ENCODE measurements at regions not wholly inside any gene's neighbourhood (a gene's known extent, or its start where the extent isn't known, plus 50 kb on each side); places are given as distances from the start of the nearest gene placed in this dataset.
"Not testable (repeated sequence)": the region's sequence is repeated elsewhere in the genome, so short reads cannot be mapped to it uniquely, and the experiment has no call there.

DNA sequence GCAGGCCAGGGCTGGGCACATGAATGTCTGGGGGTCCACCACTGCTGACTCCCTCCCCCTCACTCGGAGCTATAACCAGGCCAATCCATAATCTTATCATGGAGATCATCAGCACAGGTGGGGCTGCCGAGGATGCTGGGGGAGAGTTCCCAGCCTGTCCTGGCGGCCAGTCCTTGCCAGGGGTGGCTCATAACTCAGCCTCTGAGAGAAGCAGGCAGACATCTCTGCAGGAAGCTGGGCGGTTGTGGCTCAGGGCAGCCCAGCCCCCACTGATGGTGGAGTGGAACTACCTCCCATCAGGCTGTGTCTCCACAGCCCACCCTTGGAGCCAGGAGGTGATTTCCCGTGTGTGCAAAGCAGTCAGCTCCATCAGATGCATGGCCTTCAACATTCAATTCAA lies 109.4 kb upstream of the ZNF92 start:
- Mint-ChIP-seq H3K36me3 (no peaks in the 10 kb centered on the region), H3K9me3 (peaks cover 5% of the 10 kb centered on the region), H3K27me3 (ENCODE audit: low read depth) (peaks cover 26% of the 10 kb centered on the region), H3K27ac (no peak overlapping the region), H3K4me3 (no peak overlapping the region), H3K4me1 (peaks cover 35% of the 10 kb centered on the region)
- ATAC-seq, result no peak
- TF ChIP-seq JUN (CRISPR knock-in tag; IDR thresholded peaks at IDR 0.05) (no peak), ZNF423 (CRISPR knock-in tag; IDR thresholded peaks at IDR 0.05) (no peak), MYBL2 (CRISPR knock-in tag; IDR thresholded peaks at IDR 0.05) (no peak), SMAD3 (CRISPR knock-in tag; IDR thresholded peaks at IDR 0.05; ENCODE audit: borderline replicate concordance) (no peak), ATF1 (CRISPR knock-in tag; IDR thresholded peaks at IDR 0.05) (no peak), ELF4 (CRISPR knock-in tag; IDR thresholded peaks at IDR 0.05; ENCODE audit: low read depth) (no peak), ZNF219 (CRISPR knock-in tag; IDR thresholded peaks at IDR 0.05; ENCODE audit: borderline replicate concordance) (no peak), NR1H2 (CRISPR knock-in tag; IDR thresholded peaks at IDR 0.05) (no peak), ZNF121 (CRISPR knock-in tag; IDR thresholded peaks at IDR 0.05) (no peak), ZNF232 (CRISPR knock-in tag; IDR thresholded peaks at IDR 0.05) (no peak)
- TF ChIP-seq, protein P1, sequence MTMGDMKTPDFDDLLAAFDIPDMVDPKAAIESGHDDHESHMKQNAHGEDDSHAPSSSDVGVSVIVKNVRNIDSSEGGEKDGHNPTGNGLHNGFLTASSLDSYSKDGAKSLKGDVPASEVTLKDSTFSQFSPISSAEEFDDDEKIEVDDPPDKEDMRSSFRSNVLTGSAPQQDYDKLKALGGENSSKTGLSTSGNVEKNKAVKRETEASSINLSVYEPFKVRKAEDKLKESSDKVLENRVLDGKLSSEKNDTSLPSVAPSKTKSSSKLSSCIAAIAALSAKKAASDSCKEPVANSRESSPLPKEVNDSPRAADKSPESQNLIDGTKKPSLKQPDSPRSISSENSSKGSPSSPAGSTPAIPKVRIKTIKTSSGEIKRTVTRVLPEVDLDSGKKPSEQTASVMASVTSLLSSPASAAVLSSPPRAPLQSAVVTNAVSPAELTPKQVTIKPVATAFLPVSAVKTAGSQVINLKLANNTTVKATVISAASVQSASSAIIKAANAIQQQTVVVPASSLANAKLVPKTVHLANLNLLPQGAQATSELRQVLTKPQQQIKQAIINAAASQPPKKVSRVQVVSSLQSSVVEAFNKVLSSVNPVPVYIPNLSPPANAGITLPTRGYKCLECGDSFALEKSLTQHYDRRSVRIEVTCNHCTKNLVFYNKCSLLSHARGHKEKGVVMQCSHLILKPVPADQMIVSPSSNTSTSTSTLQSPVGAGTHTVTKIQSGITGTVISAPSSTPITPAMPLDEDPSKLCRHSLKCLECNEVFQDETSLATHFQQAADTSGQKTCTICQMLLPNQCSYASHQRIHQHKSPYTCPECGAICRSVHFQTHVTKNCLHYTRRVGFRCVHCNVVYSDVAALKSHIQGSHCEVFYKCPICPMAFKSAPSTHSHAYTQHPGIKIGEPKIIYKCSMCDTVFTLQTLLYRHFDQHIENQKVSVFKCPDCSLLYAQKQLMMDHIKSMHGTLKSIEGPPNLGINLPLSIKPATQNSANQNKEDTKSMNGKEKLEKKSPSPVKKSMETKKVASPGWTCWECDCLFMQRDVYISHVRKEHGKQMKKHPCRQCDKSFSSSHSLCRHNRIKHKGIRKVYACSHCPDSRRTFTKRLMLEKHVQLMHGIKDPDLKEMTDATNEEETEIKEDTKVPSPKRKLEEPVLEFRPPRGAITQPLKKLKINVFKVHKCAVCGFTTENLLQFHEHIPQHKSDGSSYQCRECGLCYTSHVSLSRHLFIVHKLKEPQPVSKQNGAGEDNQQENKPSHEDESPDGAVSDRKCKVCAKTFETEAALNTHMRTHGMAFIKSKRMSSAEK (CRISPR knock-in tag; IDR thresholded peaks at IDR 0.05; ENCODE audit: borderline replicate concordance), result no peak
- TF ChIP-seq, protein P2, sequence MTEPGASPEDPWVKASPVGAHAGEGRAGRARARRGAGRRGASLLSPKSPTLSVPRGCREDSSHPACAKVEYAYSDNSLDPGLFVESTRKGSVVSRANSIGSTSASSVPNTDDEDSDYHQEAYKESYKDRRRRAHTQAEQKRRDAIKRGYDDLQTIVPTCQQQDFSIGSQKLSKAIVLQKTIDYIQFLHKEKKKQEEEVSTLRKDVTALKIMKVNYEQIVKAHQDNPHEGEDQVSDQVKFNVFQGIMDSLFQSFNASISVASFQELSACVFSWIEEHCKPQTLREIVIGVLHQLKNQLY (CRISPR knock-in tag; IDR thresholded peaks at IDR 0.05), result no peak
- TF ChIP-seq, protein P3, sequence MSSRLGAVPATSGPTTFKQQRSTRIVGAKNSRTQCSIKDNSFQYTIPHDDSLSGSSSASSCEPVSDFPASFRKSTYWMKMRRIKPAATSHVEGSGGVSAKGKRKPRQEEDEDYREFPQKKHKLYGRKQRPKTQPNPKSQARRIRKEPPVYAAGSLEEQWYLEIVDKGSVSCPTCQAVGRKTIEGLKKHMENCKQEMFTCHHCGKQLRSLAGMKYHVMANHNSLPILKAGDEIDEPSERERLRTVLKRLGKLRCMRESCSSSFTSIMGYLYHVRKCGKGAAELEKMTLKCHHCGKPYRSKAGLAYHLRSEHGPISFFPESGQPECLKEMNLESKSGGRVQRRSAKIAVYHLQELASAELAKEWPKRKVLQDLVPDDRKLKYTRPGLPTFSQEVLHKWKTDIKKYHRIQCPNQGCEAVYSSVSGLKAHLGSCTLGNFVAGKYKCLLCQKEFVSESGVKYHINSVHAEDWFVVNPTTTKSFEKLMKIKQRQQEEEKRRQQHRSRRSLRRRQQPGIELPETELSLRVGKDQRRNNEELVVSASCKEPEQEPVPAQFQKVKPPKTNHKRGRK (CRISPR knock-in tag; IDR thresholded peaks at IDR 0.05; ENCODE audit: borderline replicate concordance), result no peak
- TF ChIP-seq, protein P4, sequence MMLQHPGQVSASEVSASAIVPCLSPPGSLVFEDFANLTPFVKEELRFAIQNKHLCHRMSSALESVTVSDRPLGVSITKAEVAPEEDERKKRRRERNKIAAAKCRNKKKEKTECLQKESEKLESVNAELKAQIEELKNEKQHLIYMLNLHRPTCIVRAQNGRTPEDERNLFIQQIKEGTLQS (CRISPR knock-in tag; conservative IDR thresholded peaks at IDR 0.05), result no peak
- TF ChIP-seq, protein P5, sequence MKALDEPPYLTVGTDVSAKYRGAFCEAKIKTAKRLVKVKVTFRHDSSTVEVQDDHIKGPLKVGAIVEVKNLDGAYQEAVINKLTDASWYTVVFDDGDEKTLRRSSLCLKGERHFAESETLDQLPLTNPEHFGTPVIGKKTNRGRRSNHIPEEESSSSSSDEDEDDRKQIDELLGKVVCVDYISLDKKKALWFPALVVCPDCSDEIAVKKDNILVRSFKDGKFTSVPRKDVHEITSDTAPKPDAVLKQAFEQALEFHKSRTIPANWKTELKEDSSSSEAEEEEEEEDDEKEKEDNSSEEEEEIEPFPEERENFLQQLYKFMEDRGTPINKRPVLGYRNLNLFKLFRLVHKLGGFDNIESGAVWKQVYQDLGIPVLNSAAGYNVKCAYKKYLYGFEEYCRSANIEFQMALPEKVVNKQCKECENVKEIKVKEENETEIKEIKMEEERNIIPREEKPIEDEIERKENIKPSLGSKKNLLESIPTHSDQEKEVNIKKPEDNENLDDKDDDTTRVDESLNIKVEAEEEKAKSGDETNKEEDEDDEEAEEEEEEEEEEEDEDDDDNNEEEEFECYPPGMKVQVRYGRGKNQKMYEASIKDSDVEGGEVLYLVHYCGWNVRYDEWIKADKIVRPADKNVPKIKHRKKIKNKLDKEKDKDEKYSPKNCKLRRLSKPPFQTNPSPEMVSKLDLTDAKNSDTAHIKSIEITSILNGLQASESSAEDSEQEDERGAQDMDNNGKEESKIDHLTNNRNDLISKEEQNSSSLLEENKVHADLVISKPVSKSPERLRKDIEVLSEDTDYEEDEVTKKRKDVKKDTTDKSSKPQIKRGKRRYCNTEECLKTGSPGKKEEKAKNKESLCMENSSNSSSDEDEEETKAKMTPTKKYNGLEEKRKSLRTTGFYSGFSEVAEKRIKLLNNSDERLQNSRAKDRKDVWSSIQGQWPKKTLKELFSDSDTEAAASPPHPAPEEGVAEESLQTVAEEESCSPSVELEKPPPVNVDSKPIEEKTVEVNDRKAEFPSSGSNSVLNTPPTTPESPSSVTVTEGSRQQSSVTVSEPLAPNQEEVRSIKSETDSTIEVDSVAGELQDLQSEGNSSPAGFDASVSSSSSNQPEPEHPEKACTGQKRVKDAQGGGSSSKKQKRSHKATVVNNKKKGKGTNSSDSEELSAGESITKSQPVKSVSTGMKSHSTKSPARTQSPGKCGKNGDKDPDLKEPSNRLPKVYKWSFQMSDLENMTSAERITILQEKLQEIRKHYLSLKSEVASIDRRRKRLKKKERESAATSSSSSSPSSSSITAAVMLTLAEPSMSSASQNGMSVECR (CRISPR knock-in tag; IDR thresholded peaks at IDR 0.05; ENCODE audit: borderline replicate concordance), result no peak
- TF ChIP-seq, protein P6, sequence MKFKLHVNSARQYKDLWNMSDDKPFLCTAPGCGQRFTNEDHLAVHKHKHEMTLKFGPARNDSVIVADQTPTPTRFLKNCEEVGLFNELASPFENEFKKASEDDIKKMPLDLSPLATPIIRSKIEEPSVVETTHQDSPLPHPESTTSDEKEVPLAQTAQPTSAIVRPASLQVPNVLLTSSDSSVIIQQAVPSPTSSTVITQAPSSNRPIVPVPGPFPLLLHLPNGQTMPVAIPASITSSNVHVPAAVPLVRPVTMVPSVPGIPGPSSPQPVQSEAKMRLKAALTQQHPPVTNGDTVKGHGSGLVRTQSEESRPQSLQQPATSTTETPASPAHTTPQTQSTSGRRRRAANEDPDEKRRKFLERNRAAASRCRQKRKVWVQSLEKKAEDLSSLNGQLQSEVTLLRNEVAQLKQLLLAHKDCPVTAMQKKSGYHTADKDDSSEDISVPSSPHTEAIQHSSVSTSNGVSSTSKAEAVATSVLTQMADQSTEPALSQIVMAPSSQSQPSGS (CRISPR knock-in tag; IDR thresholded peaks at IDR 0.05; ENCODE audit: borderline replicate concordance, low read depth), result no peak
- TF ChIP-seq, protein P7, sequence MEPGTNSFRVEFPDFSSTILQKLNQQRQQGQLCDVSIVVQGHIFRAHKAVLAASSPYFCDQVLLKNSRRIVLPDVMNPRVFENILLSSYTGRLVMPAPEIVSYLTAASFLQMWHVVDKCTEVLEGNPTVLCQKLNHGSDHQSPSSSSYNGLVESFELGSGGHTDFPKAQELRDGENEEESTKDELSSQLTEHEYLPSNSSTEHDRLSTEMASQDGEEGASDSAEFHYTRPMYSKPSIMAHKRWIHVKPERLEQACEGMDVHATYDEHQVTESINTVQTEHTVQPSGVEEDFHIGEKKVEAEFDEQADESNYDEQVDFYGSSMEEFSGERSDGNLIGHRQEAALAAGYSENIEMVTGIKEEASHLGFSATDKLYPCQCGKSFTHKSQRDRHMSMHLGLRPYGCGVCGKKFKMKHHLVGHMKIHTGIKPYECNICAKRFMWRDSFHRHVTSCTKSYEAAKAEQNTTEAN (CRISPR knock-in tag; IDR thresholded peaks at IDR 0.05), result no peak
- no peak for DNase-seq (ENCODE audit: low spot score)
- ChIA-PET POLR2A (no interaction called here), CTCF (no interaction called here)

DNA sequence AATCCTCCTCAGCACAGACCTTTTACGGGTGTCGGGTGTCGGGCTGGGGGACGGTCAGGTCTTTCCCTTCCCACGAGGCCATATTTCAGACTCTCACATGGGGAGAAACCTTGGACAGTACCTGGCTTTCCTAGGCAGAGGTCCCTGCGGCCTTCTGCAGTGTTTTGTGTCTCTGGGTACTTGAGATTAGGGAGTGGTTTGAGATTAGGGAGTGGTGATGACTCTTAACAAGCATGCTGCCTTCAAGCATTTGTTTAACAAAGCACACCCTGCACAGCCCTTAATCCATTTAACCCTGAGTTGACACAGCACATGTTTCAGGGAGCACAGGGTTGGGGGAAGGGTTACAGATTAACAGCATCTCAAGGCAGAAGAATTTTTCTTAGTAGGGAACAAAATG lies 113.0 kb upstream of the ZNF92 start:
- H3K4me3 Mint-ChIP-seq; POLR2A ChIA-PET; DNase-seq (ENCODE audit: low spot score); H3K9me3 Mint-ChIP-seq; CTCF ChIA-PET; H3K27ac Mint-ChIP-seq; H3K36me3 Mint-ChIP-seq; ATAC-seq: not testable (repeated sequence)
- H3K4me1 Mint-ChIP-seq, result peaks cover 21% of the 10 kb centered on the region
- peaks cover 19% of the 10 kb centered on the region for H3K27me3 Mint-ChIP-seq (ENCODE audit: low read depth)

DNA sequence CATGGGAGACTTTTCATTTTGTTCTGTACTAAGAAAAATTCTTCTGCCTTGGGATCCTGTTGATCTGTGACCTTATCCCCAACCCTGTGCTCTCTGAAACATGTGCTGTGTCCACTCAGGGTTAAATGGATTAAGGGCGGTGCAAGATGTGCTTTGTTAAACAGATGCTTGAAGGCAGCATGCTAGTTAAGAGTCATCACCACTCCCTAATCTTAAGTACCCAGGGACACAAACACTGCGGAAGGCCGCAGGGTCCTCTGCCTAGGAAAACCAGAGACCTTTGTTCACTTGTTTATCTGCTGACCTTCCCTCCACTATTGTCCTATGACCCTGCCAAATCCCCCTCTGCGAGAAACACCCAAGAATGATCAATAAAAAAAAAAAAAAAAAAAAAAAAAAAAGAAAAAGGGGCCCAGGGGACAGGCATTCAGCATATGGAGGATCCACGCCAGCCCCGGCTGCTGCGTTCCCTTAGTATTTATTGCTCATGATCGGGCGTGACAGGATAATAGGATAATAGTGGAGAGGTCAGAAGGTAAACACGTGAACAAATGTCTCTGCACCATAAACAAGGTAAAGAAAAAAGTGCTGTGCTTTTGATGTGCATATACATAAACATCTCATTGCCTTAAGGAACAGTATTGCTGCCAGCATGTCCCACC lies 113.7 kb upstream of the ZNF92 start:
- H3K27ac Mint-ChIP-seq; H3K4me3 Mint-ChIP-seq; DNase-seq (ENCODE audit: low spot score); CTCF ChIA-PET; ATAC-seq; H3K36me3 Mint-ChIP-seq; POLR2A ChIA-PET; H3K9me3 Mint-ChIP-seq: not testable (repeated sequence)
- Mint-ChIP-seq H3K4me1 (peaks cover 16% of the 10 kb centered on the region), H3K27me3 (ENCODE audit: low read depth) (peaks cover 19% of the 10 kb centered on the region)

Measured in WTC11 (cell line).